MM.1S (cell line): ENCODE measurements at regions not wholly inside any gene's neighbourhood (a gene's known extent, or its start where the extent isn't known, plus 50 kb on each side); places are given as distances from the start of the nearest gene placed in this dataset.

Source experiments
- CTCF ChIP-seq: fragments of 300-600 bp; sonication (generic); IDR thresholded peaks from 2 replicates; pipeline ENCODE4 v1.5.1; 2016; ENCODE audit warnings: antibody characterized with exemption, low read length, mixed read lengths
- EZH2phosphoT487 ChIP-seq: fragments of 300-600 bp; sonication (generic); IDR thresholded peaks from 2 replicates; pipeline ENCODE4 v1.6.1; 2018; ENCODE audit warnings: antibody characterized with exemption, low read length

DNA sequence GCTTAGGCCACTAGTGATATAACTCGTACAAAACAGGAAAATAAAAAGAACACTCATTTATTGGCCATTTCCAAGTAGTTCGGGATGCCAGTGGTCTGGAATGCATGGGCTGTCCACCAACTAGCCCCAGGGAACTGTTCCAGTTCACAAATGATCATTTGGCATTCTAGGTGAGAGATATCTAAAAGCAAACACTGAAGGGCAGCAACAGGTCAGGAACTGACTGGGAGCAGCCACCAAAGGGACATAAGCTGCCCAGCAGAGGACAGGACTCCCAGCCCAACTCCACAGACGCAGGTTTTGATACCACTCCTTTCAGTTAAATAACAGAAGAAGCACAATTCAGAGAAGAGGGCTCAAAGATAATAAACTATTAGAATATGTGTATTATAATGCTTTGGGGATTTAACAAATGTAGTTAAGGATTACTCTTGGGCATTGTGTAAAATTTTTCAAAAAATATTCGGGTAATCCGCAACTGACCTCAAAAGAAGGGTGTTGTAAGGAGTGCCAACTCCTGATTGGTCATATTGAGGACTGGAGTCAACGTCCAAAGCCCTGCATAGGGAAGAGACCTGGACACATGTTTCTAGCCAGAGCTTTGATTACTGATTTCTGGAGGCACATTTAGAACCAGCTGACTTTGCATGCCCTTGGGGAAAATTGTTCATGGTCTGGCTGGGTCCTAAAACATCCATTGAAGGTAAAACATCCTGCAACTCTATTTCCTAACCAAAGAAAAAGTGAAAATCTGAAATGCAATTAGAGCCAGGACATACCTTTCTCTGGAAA lies 320.0 kb downstream of the DNAH5 start:
- TF ChIP-seq CTCF, result no peak
- no peak for TF ChIP-seq EZH2phosphoT487
